ENCODE measurements at regions not wholly inside any gene's neighbourhood (a gene's known extent, or its start where the extent isn't known, plus 50 kb on each side); places are given as distances from the start of the nearest gene placed in this dataset.
A peak's percentile ranks its signal among the peaks of the same experiment; 100 is the strongest.

- Histone ChIP-seq H3K9me3 (ENCODE audit: control insufficient read depth, low read length) (peaks cover 7% of the 10 kb centered on the region), H3K4me3 (ENCODE audit: low read length in 2 of 2) (no peak overlapping the region)
- 82 to 85% methylated on average over 13 of the region's 13 CpGs for WGBS, 2 donors
Measured at GRCh38 chr19:29387586-29387985, 138.2 kb upstream of the VSTM2B start.

GRCh38 chr19:29389495-29389894 is 136.3 kb upstream of the VSTM2B start:
- ATAC-seq (ENCODE audit: low FRiP score) (no peak), DNase-seq (peak in 1 of 2 donors; percentile 12)
- peaks cover 7% of the 10 kb centered on the region for H3K9me3 ChIP-seq (ENCODE audit: control insufficient read depth, low read length)
- 0 to 5% methylated on average over 3 of the region's 3 CpGs for WGBS, 2 donors
- H3K4me3 ChIP-seq (ENCODE audit: low read length in 2 of 2), result no peak overlapping the region
- peaks cover 0 to 3% of the 10 kb centered on the region in 2 donors for H3K27me3 ChIP-seq (ENCODE audit: control insufficient read depth in 1 of 2, insufficient read depth in 2 of 2, low read length in 1 of 2)
- no peak overlapping the region for H3K27ac ChIP-seq (ENCODE audit: low read depth in 1 of 2, low read length in 2 of 2)
- no peaks in the 10 kb centered on the region for H3K4me1 ChIP-seq (ENCODE audit: control insufficient read depth in 1 of 2, insufficient read depth in 2 of 2, low read length in 2 of 2)
- intact Hi-C loops (cut with DNase I), result no loop called here
- H3K36me3 ChIP-seq (ENCODE audit: control insufficient read depth in 1 of 2, insufficient read depth in 2 of 2, low read length in 1 of 2), result no peaks in the 10 kb centered on the region

More at GRCh38 chr19:29387586-29387985, 138.2 kb upstream of the VSTM2B start:
- intact Hi-C loops (cut with DNase I), result no loop called here
- DNase-seq, result peak in 1 of 2 donors; percentile 42
- no peak overlapping the region for H3K27ac ChIP-seq (ENCODE audit: low read depth in 1 of 2, low read length in 2 of 2)
- H3K27me3 ChIP-seq (ENCODE audit: control insufficient read depth in 1 of 2, insufficient read depth in 2 of 2, low read length in 1 of 2), result peaks cover 0 to 3% of the 10 kb centered on the region in 2 donors
- no peaks in the 10 kb centered on the region for H3K36me3 ChIP-seq (ENCODE audit: control insufficient read depth in 1 of 2, insufficient read depth in 2 of 2, low read length in 1 of 2)
- H3K4me1 ChIP-seq (ENCODE audit: control insufficient read depth in 1 of 2, insufficient read depth in 2 of 2, low read length in 2 of 2), result no peaks in the 10 kb centered on the region
- no peak for ATAC-seq (ENCODE audit: low FRiP score)

- DNase-seq, result no peak
- ATAC-seq (ENCODE audit: low FRiP score), result no peak
- intact Hi-C loops (cut with DNase I), result no loop called here
- peaks cover 7% of the 10 kb centered on the region for H3K9me3 ChIP-seq (ENCODE audit: control insufficient read depth, low read length)
- peaks cover 0 to 3% of the 10 kb centered on the region in 2 donors for H3K27me3 ChIP-seq (ENCODE audit: control insufficient read depth in 1 of 2, insufficient read depth in 2 of 2, low read length in 1 of 2)
- H3K4me1 ChIP-seq (ENCODE audit: control insufficient read depth in 1 of 2, insufficient read depth in 2 of 2, low read length in 2 of 2), result no peaks in the 10 kb centered on the region
- H3K4me3 ChIP-seq (ENCODE audit: low read length in 2 of 2), result no peak overlapping the region
- H3K36me3 ChIP-seq (ENCODE audit: control insufficient read depth in 1 of 2, insufficient read depth in 2 of 2, low read length in 1 of 2), result no peaks in the 10 kb centered on the region
- no peak overlapping the region for H3K27ac ChIP-seq (ENCODE audit: low read depth in 1 of 2, low read length in 2 of 2)
Measured at GRCh38 chr19:29390742-29391141, 135.1 kb upstream of the VSTM2B start.

- Histone ChIP-seq H3K27me3 (ENCODE audit: control insufficient read depth in 1 of 2, insufficient read depth in 2 of 2, low read length in 1 of 2) (peaks cover 0 to 3% of the 10 kb centered on the region in 2 donors), H3K27ac (ENCODE audit: low read depth in 1 of 2, low read length in 2 of 2) (no peak overlapping the region), H3K36me3 (ENCODE audit: control insufficient read depth in 1 of 2, insufficient read depth in 2 of 2, low read length in 1 of 2) (no peaks in the 10 kb centered on the region), H3K4me1 (ENCODE audit: control insufficient read depth in 1 of 2, insufficient read depth in 2 of 2, low read length in 2 of 2) (no peaks in the 10 kb centered on the region), H3K4me3 (ENCODE audit: low read length in 2 of 2) (no peak overlapping the region), H3K9me3 (ENCODE audit: control insufficient read depth, low read length) (peaks cover 7% of the 10 kb centered on the region)
- ATAC-seq (ENCODE audit: low FRiP score), result no peak
- intact Hi-C loops (cut with DNase I), result no loop called here
- DNase-seq, result no peak
- 50% methylated on average over 7 of the region's 7 CpGs for WGBS, 2 donors
Measured at GRCh38 chr19:29393915-29394460, 131.8 kb upstream of the VSTM2B start.

- Histone ChIP-seq H3K36me3 (ENCODE audit: control insufficient read depth in 1 of 2, insufficient read depth in 2 of 2, low read length in 1 of 2) (no peaks in the 10 kb centered on the region), H3K27me3 (ENCODE audit: control insufficient read depth in 1 of 2, insufficient read depth in 2 of 2, low read length in 1 of 2) (peaks cover 0 to 3% of the 10 kb centered on the region in 2 donors), H3K4me1 (ENCODE audit: control insufficient read depth in 1 of 2, insufficient read depth in 2 of 2, low read length in 2 of 2) (no peaks in the 10 kb centered on the region), H3K27ac (ENCODE audit: low read depth in 1 of 2, low read length in 2 of 2) (no peak overlapping the region), H3K9me3 (ENCODE audit: control insufficient read depth, low read length) (peaks cover 7% of the 10 kb centered on the region), H3K4me3 (ENCODE audit: low read length in 2 of 2) (no peak overlapping the region)
- no peak for DNase-seq
- intact Hi-C loops (cut with DNase I), result no loop called here
- whole genome bisulfite sequencing, 2 donors, result 53 to 61% methylated on average over 13 of the region's 13 CpGs
- no peak for ATAC-seq (ENCODE audit: low FRiP score)
Measured at GRCh38 chr19:29395111-29395733, 130.6 kb upstream of the VSTM2B start.

- no peak overlapping the region for H3K27ac ChIP-seq (ENCODE audit: low read depth in 1 of 2, low read length in 2 of 2)
- H3K36me3 ChIP-seq (ENCODE audit: control insufficient read depth in 1 of 2, insufficient read depth in 2 of 2, low read length in 1 of 2), result no peaks in the 10 kb centered on the region
- peaks cover 0 to 3% of the 10 kb centered on the region in 2 donors for H3K27me3 ChIP-seq (ENCODE audit: control insufficient read depth in 1 of 2, insufficient read depth in 2 of 2, low read length in 1 of 2)
- 96 to 100% methylated on average over 4 of the region's 4 CpGs for WGBS, 2 donors
- intact Hi-C loops (cut with DNase I), result no loop called here
- H3K9me3 ChIP-seq (ENCODE audit: control insufficient read depth, low read length), result peaks cover 7% of the 10 kb centered on the region
- ATAC-seq (ENCODE audit: low FRiP score) (no peak), DNase-seq (no peak)
- H3K4me3 ChIP-seq (ENCODE audit: low read length in 2 of 2), result no peak overlapping the region
- H3K4me1 ChIP-seq (ENCODE audit: control insufficient read depth in 1 of 2, insufficient read depth in 2 of 2, low read length in 2 of 2), result no peaks in the 10 kb centered on the region
Measured at GRCh38 chr19:29395734-29396414, 129.9 kb upstream of the VSTM2B start.

- no peak for DNase-seq
- Histone ChIP-seq H3K36me3 (ENCODE audit: control insufficient read depth in 1 of 2, insufficient read depth in 2 of 2, low read length in 1 of 2) (no peaks in the 10 kb centered on the region), H3K27ac (ENCODE audit: low read depth in 1 of 2, low read length in 2 of 2) (no peak overlapping the region), H3K27me3 (ENCODE audit: control insufficient read depth in 1 of 2, insufficient read depth in 2 of 2, low read length in 1 of 2) (no peaks in the 10 kb centered on the region), H3K4me3 (ENCODE audit: low read length in 2 of 2) (no peak overlapping the region), H3K9me3 (ENCODE audit: control insufficient read depth, low read length) (peaks cover under 1% of the 10 kb centered on the region), H3K4me1 (ENCODE audit: control insufficient read depth in 1 of 2, insufficient read depth in 2 of 2, low read length in 2 of 2) (no peaks in the 10 kb centered on the region)
- no peak for ATAC-seq (ENCODE audit: low FRiP score)
- intact Hi-C loops (cut with DNase I), result no loop called here
- WGBS, 2 donors, result 41 to 43% methylated on average over 2 of the region's 2 CpGs
Measured at GRCh38 chr19:29396925-29397324, 128.9 kb upstream of the VSTM2B start.

GRCh38 chr19:29397748-29398147 is 128.0 kb upstream of the VSTM2B start:
- H3K27ac ChIP-seq (ENCODE audit: low read depth in 1 of 2, low read length in 2 of 2), result no peak overlapping the region
- H3K4me3 ChIP-seq (ENCODE audit: low read length in 2 of 2), result no peak overlapping the region
- DNase-seq, result no peak
- no peak for ATAC-seq (ENCODE audit: low FRiP score)
- H3K4me1 ChIP-seq (ENCODE audit: control insufficient read depth in 1 of 2, insufficient read depth in 2 of 2, low read length in 2 of 2), result no peaks in the 10 kb centered on the region
- 75 to 80% methylated on average over 7 of the region's 7 CpGs for WGBS, 2 donors
- H3K27me3 ChIP-seq (ENCODE audit: control insufficient read depth in 1 of 2, insufficient read depth in 2 of 2, low read length in 1 of 2), result no peaks in the 10 kb centered on the region
- intact Hi-C loops (cut with DNase I), result no loop called here
- H3K36me3 ChIP-seq (ENCODE audit: control insufficient read depth in 1 of 2, insufficient read depth in 2 of 2, low read length in 1 of 2), result no peaks in the 10 kb centered on the region
- H3K9me3 ChIP-seq (ENCODE audit: control insufficient read depth, low read length), result no peaks in the 10 kb centered on the region

GRCh38 chr19:29399804-29400203 is 126.0 kb upstream of the VSTM2B start:
- ATAC-seq (ENCODE audit: low FRiP score) (no peak), DNase-seq (no peak)
- Histone ChIP-seq H3K36me3 (ENCODE audit: control insufficient read depth in 1 of 2, insufficient read depth in 2 of 2, low read length in 1 of 2) (no peaks in the 10 kb centered on the region), H3K27me3 (ENCODE audit: control insufficient read depth in 1 of 2, insufficient read depth in 2 of 2, low read length in 1 of 2) (no peaks in the 10 kb centered on the region), H3K27ac (ENCODE audit: low read depth in 1 of 2, low read length in 2 of 2) (no peak overlapping the region), H3K9me3 (ENCODE audit: control insufficient read depth, low read length) (no peaks in the 10 kb centered on the region), H3K4me1 (ENCODE audit: control insufficient read depth in 1 of 2, insufficient read depth in 2 of 2, low read length in 2 of 2) (no peaks in the 10 kb centered on the region), H3K4me3 (ENCODE audit: low read length in 2 of 2) (no peak overlapping the region)
- intact Hi-C loops (cut with DNase I), result loop anchor here in 1 of 2 donors (1.0 kb wide), 1 partner anchor 20 kb away; no protein-coding TSS in a partner anchor
- WGBS, 2 donors, result 74 to 79% methylated on average over 8 of the region's 8 CpGs

Data from aorta (tissue), 5 donors.